GM19035 (cell line): ENCODE measurements at regions not wholly inside any gene's neighbourhood (a gene's known extent, or its start where the extent isn't known, plus 50 kb on each side); places are given as distances from the start of the nearest gene placed in this dataset.
"Not testable (repeated sequence)": the region's sequence is repeated elsewhere in the genome, so short reads cannot be mapped to it uniquely, and the experiment has no call there.

Source experiments
- ATAC-seq: cut with Tn5 transposase; IDR thresholded peaks from one replicate; pipeline ENCODE4 v1.9.1; 2021; ENCODE audit not compliant: unreplicated experiment

GRCh38 chr5:98179791-98180755 lies 593.4 kb upstream of the RGMB start:
- no peak for ATAC-seq

- ATAC-seq, result no peak
Measured at GRCh38 chr5:98186128-98186527, 587.3 kb upstream of the RGMB start.

GRCh38 chr5:98187945-98188344 lies 585.5 kb upstream of the RGMB start:
- no peak for ATAC-seq

GRCh38 chr5:98190344-98190743 lies 583.1 kb upstream of the RGMB start:
- ATAC-seq, result not testable (repeated sequence)

- no peak for ATAC-seq
Measured at GRCh38 chr5:98193921-98194760, 579.3 kb upstream of the RGMB start.

- no peak for ATAC-seq
Measured at GRCh38 chr5:98200726-98201541, 572.5 kb upstream of the RGMB start.

GRCh38 chr5:98204798-98205197 lies 568.7 kb upstream of the RGMB start:
- no peak for ATAC-seq

- no peak for ATAC-seq
Measured at GRCh38 chr5:98205691-98206461, 567.6 kb upstream of the RGMB start.

GRCh38 chr5:98206566-98206965 lies 566.9 kb upstream of the RGMB start:
- ATAC-seq, result no peak

GRCh38 chr5:98209418-98209817 lies 564.0 kb upstream of the RGMB start:
- no peak for ATAC-seq

- no peak for ATAC-seq
Measured at GRCh38 chr5:98214240-98215051, 559.0 kb upstream of the RGMB start.

- no peak for ATAC-seq
Measured at GRCh38 chr5:98217138-98217537, 556.3 kb upstream of the RGMB start.

- ATAC-seq, result no peak
Measured at GRCh38 chr5:98218838-98219237, 554.6 kb upstream of the RGMB start.

- no peak for ATAC-seq
Measured at GRCh38 chr5:98227489-98227888, 546.0 kb upstream of the RGMB start.

GRCh38 chr5:98231089-98231488 lies 542.4 kb upstream of the RGMB start:
- ATAC-seq, result no peak

- ATAC-seq, result not testable (repeated sequence)
Measured at GRCh38 chr5:98237794-98238193, 535.7 kb upstream of the RGMB start.

GRCh38 chr5:98243972-98244371 lies 529.5 kb upstream of the RGMB start:
- no peak for ATAC-seq

GRCh38 chr5:98248949-98249348 lies 524.5 kb upstream of the RGMB start:
- no peak for ATAC-seq

GRCh38 chr5:98258939-98259338 lies 514.5 kb upstream of the RGMB start:
- no peak for ATAC-seq
